HCT116 (cell line): ENCODE measurements at regions not wholly inside any gene's neighbourhood (a gene's known extent, or its start where the extent isn't known, plus 50 kb on each side); places are given as distances from the start of the nearest gene placed in this dataset.

Experiments
- ATAC-seq: fragments of 200-7000 bp; cut with Tn5 transposase; 2 replicates; pipeline ENCODE4 v1.9.1; 2020; ENCODE audit warnings: mild to moderate bottlenecking, moderate library complexity
- BruUV-seq: library from RNA; stranded (reverse); fragments of 400-500 nt; replicated peaks from 2 replicates; lab custom pipeline; 2021; lab: Mats Ljungman, UMichigan
- CTCF ChIA-PET: fragments of 300-600 bp; sonication (Branson Sonifier 250); formaldehyde crosslinking; loops from one replicate; lab custom pipeline; 2021; ENCODE audit warnings: antibody characterized with exemption; lab: Charles Lee
- POLR2A ChIA-PET: fragments of 300-600, 350-600 bp; sonication (Branson Sonifier 250); formaldehyde crosslinking; loops from one replicate; lab custom pipeline; 2021; ENCODE audit warnings: antibody characterized with exemption; lab: Charles Lee
- RAD21 ChIA-PET, 2 experiments: fragments of 300-600 bp; sonication (Branson Sonifier 250); formaldehyde crosslinking; loops; one replicate each; lab custom pipeline; 2023; ENCODE audit warnings: low total read pairs in 2 of 2; ENCODE audit not compliant: uncharacterized antibody in 2 of 2, unreplicated experiment in 2 of 2, low non-redundant PET in 1 of 2; lab: Charles Lee
- DNase-seq: peaks from one replicate; pipeline ENCODE4 v3.0.0-alpha.2; 2010; ENCODE audit warnings: low read depth, low spot score
- H2AFZ ChIP-seq: fragments of 200-600 bp; shearing (Covaris generic), sonication (generic); 2 replicates; pipeline ENCODE4 v1.6.1; 2017; ENCODE audit warnings: low read depth, mixed run types, mixed read lengths, antibody characterized with exemption, low read length; ENCODE audit not compliant: poor library complexity, severe bottlenecking
- H3K27ac ChIP-seq: 2 replicates; pipeline ENCODE4 v1.5.1; 2012; ENCODE audit warnings: low read depth, low read length
- H3K27me3 ChIP-seq: fragments of 200-600 bp; sonication (generic); 2 replicates; pipeline ENCODE4 v1.6.1; 2016; ENCODE audit warnings: mixed run types, low read length, mixed read lengths; ENCODE audit not compliant: insufficient read depth
- H3K36me3 ChIP-seq, 2 experiments: fragments of 200-500 bp in 1 of 2; fragments of 200-600 bp in 1 of 2; sonication (Bioruptor generic) in 1 of 2; sonication (generic) in 1 of 2; 2 replicates each; pipeline versions ENCODE4 v1.5.1 to v1.6.1; 2014 to 2016; ENCODE audit warnings: low read length in 2 of 2, inconsistent platforms in 1 of 2, mixed read lengths in 1 of 2, mixed run types in 1 of 2; ENCODE audit not compliant: insufficient read depth in 2 of 2, control insufficient read depth in 1 of 2
- H3K4me1 ChIP-seq, 2 experiments: fragments of 200-600 bp in 1 of 2; sonication (generic) in 1 of 2; 2 replicates each; pipeline versions ENCODE4 v1.5.1 to v1.6.1; 2012 to 2017; ENCODE audit warnings: low read length in 2 of 2, inconsistent platforms in 1 of 2, mild to moderate bottlenecking in 1 of 2, mixed read lengths in 1 of 2, mixed run types in 1 of 2, moderate library complexity in 1 of 2; ENCODE audit not compliant: insufficient read depth in 2 of 2, control insufficient read depth in 1 of 2
- H3K4me2 ChIP-seq: fragments of 200-600 bp; sonication (generic); 2 replicates; pipeline ENCODE4 v1.6.1; 2017; ENCODE audit warnings: mixed run types, low read length, mixed read lengths
- H3K4me3 ChIP-seq, 2 experiments: fragments of 200-600 bp in 1 of 2; sonication (generic) in 1 of 2; replicated peaks in 1 of 2; 2 replicates each; pipeline ENCODE4 v1.5.1; 2011 to 2016; ENCODE audit warnings: low read length in 2 of 2, control low read depth in 1 of 2, low read depth in 1 of 2, mild to moderate bottlenecking in 1 of 2, mixed read lengths in 1 of 2, mixed run types in 1 of 2
- H3K79me2 ChIP-seq: fragments of 200-600 bp; sonication (generic); 2 replicates; pipeline ENCODE4 v1.6.1; 2017; ENCODE audit warnings: mild to moderate bottlenecking, mixed run types, low read length, moderate library complexity, mixed read lengths; ENCODE audit not compliant: insufficient read depth
- H3K9ac ChIP-seq: fragments of 200-600 bp; sonication (generic); 2 replicates; pipeline ENCODE4 v1.6.1; 2016; ENCODE audit warnings: low read length, mixed read lengths
- H3K9me2 ChIP-seq: fragments of 200-600 bp; sonication (generic), shearing (Covaris generic); 2 replicates; pipeline ENCODE4 v1.6.1; 2017; ENCODE audit warnings: mixed run types, mild to moderate bottlenecking, moderate library complexity; ENCODE audit not compliant: insufficient read depth
- H3K9me3 ChIP-seq, 2 experiments: fragments of 200-500 bp in 1 of 2; fragments of 200-600 bp in 1 of 2; sonication (Bioruptor generic) in 1 of 2; sonication (generic) in 1 of 2; 2 replicates each; pipeline ENCODE4 v1.6.1; 2014 to 2017; ENCODE audit warnings: low read length in 2 of 2, mixed read lengths in 2 of 2, inconsistent platforms in 1 of 2, low read depth in 1 of 2, mild to moderate bottlenecking in 1 of 2, mixed run types in 1 of 2, moderate library complexity in 1 of 2; ENCODE audit not compliant: control insufficient read depth in 1 of 2, insufficient read depth in 1 of 2
- H4K20me1 ChIP-seq: fragments of 200-600 bp; sonication (generic), shearing (Covaris generic); 2 replicates; pipeline ENCODE4 v1.6.1; 2017; ENCODE audit warnings: mixed run types, mild to moderate bottlenecking, moderate library complexity; ENCODE audit not compliant: insufficient read depth
- CEBPB ChIP-seq: IDR thresholded peaks from 2 replicates; pipeline ENCODE4 v1.6.1; 2012; ENCODE audit warnings: low read depth
- ELF1 ChIP-seq: IDR thresholded peaks from 2 replicates; pipeline ENCODE4 v1.6.1; 2012; ENCODE audit warnings: low read depth, borderline replicate concordance
- EZH2 ChIP-seq: fragments of 200-600 bp; sonication (generic); IDR thresholded peaks from 2 replicates; pipeline ENCODE4 v1.6.1; 2017; ENCODE audit warnings: antibody characterized with exemption, mixed run types
- MAX ChIP-seq: IDR thresholded peaks from 2 replicates; pipeline ENCODE4 v1.6.1; 2012
- SIN3A ChIP-seq: IDR thresholded peaks from 2 replicates; pipeline ENCODE4 v1.6.1; 2012; ENCODE audit warnings: low read depth
- TCF7L2 ChIP-seq: IDR thresholded peaks from 2 replicates; pipeline ENCODE4 v1.7.0; 2011; ENCODE audit warnings: borderline replicate concordance, inconsistent platforms; ENCODE audit not compliant: insufficient read depth, insufficient read length; ENCODE audit errors: extremely low read depth
- ZBTB33 ChIP-seq: IDR thresholded peaks from 2 replicates; pipeline ENCODE4 v1.6.1; 2011; ENCODE audit warnings: mild to moderate bottlenecking, low read length, moderate library complexity; ENCODE audit not compliant: insufficient replicate concordance; ENCODE audit errors: extremely low read depth
- intact Hi-C: fragments of 100-400 bp; cut with micrococcal nuclease; formaldehyde crosslinking; loops from 2 replicates; pipeline ENCODE4 v1.10.0; 2022
- TF ChIP-seq, protein P1 (sequence below): IDR thresholded peaks from 2 replicates; pipeline ENCODE4 v1.6.1; 2012
- TF ChIP-seq, protein P2 (sequence below): IDR thresholded peaks from 2 replicates; pipeline ENCODE4 v1.6.1; 2012; ENCODE audit warnings: low read depth

GRCh38 chr9:78568774-78569173, 271.8 kb downstream of the PSAT1 start (continued):
- no peak for TF ChIP-seq TCF7L2

DNA sequence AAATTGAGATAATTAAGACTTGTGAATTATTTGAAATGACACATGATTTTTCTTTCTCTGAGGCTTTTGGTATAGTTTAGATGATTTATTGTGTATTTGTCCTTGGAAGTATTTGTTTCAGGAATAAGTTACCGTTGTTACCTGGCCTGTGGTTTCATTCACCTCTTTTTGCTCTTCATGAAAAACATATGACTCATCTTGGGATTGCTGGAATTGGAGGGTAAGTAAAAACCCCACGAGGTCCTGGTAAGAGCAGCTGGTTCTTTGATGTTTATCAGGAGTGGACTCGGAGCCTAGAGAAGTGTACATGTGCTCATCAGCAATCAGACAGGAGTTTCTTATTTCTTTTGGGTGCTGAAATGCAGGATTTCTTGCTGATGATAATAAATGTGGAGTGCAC, 275.3 kb downstream of the PSAT1 start:
- Histone ChIP-seq H3K9me3 (no peaks in the 10 kb centered on the region), H3K4me3 (no peak overlapping the region)
- TF ChIP-seq TCF7L2 (peak; percentile 30), SIN3A (no peak)
- TF ChIP-seq, all 23 proteins: peak for 1
- no peak for ATAC-seq
- H2AFZ ChIP-seq = no peak overlapping the region
- H3K4me1 ChIP-seq = no peaks in the 10 kb centered on the region
- no peaks in the 10 kb centered on the region for H3K36me3 ChIP-seq
- no peaks in the 10 kb centered on the region for H4K20me1 ChIP-seq
- DNase-seq = no peak
- H3K9me2 ChIP-seq = no peaks in the 10 kb centered on the region
- intact Hi-C loops = no loop called here
- no peak overlapping the region for H3K4me2 ChIP-seq
- no peak overlapping the region for H3K9ac ChIP-seq
- H3K27me3 ChIP-seq = no peaks in the 10 kb centered on the region
- POLR2A ChIA-PET = no interaction called here
- RAD21 ChIA-PET = no interaction called here
- CTCF ChIA-PET = no interaction called here
- no peaks in the 10 kb centered on the region for H3K79me2 ChIP-seq
- BruUV-seq = no TSS peak
- no peak overlapping the region for H3K27ac ChIP-seq

DNA sequence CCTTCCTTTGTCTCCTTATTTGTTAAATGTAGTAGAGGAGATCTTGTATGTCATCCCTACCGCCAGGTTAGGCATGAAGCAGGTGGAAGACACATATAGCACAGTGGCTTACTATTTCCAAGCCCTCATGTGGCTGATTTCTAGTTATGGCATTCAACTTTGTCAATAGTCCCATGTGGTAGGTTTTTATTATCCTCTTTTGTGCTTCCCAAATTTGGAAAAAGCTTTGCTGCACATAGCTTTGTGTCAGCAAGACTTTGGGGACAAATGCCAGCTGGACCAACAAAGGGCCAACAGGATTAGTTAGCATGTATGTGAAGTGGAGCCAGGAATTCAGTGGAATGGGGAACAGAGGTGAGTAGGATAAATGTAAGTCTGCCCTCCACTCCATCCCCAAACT, 276.3 kb downstream of the PSAT1 start:
- no peak overlapping the region for H3K4me2 ChIP-seq
- ATAC-seq = no peak
- TF ChIP-seq EZH2 (no peak), CEBPB (no peak), SIN3A (no peak), ZBTB33 (no peak), MAX (no peak), TCF7L2 (no peak), ELF1 (no peak)
- TF ChIP-seq, protein P1, sequence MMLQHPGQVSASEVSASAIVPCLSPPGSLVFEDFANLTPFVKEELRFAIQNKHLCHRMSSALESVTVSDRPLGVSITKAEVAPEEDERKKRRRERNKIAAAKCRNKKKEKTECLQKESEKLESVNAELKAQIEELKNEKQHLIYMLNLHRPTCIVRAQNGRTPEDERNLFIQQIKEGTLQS = no peak
- TF ChIP-seq, protein P2, sequence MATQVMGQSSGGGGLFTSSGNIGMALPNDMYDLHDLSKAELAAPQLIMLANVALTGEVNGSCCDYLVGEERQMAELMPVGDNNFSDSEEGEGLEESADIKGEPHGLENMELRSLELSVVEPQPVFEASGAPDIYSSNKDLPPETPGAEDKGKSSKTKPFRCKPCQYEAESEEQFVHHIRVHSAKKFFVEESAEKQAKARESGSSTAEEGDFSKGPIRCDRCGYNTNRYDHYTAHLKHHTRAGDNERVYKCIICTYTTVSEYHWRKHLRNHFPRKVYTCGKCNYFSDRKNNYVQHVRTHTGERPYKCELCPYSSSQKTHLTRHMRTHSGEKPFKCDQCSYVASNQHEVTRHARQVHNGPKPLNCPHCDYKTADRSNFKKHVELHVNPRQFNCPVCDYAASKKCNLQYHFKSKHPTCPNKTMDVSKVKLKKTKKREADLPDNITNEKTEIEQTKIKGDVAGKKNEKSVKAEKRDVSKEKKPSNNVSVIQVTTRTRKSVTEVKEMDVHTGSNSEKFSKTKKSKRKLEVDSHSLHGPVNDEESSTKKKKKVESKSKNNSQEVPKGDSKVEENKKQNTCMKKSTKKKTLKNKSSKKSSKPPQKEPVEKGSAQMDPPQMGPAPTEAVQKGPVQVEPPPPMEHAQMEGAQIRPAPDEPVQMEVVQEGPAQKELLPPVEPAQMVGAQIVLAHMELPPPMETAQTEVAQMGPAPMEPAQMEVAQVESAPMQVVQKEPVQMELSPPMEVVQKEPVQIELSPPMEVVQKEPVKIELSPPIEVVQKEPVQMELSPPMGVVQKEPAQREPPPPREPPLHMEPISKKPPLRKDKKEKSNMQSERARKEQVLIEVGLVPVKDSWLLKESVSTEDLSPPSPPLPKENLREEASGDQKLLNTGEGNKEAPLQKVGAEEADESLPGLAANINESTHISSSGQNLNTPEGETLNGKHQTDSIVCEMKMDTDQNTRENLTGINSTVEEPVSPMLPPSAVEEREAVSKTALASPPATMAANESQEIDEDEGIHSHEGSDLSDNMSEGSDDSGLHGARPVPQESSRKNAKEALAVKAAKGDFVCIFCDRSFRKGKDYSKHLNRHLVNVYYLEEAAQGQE = no peak
- TF ChIP-seq, all 23 proteins: peak for 0
- Histone ChIP-seq H3K79me2 (no peaks in the 10 kb centered on the region), H2AFZ (no peak overlapping the region), H3K27ac (no peak overlapping the region), H3K9me3 (no peaks in the 10 kb centered on the region), H3K4me3 (no peak overlapping the region), H3K9ac (no peak overlapping the region), H3K36me3 (no peaks in the 10 kb centered on the region), H3K4me1 (no peaks in the 10 kb centered on the region), H4K20me1 (no peaks in the 10 kb centered on the region), H3K27me3 (no peaks in the 10 kb centered on the region), H3K9me2 (no peaks in the 10 kb centered on the region)
- BruUV-seq = no TSS peak
- intact Hi-C loops = no loop called here
- ChIA-PET CTCF (no interaction called here), RAD21 (no interaction called here), POLR2A (no interaction called here)
- no peak for DNase-seq
